OCI-LY7 (cell line): ENCODE measurements at regions not wholly inside any gene's neighbourhood (a gene's known extent, or its start where the extent isn't known, plus 50 kb on each side); places are given as distances from the start of the nearest gene placed in this dataset.

Source experiments
- EZH2phosphoT487 ChIP-seq: fragments of 200-600 bp; sonication (generic); IDR thresholded peaks from 2 replicates; pipeline ENCODE4 v1.6.1; 2018; ENCODE audit warnings: low read depth, borderline replicate concordance, mild to moderate bottlenecking, mixed run types, antibody characterized with exemption, low read length, moderate library complexity, mixed read lengths
- TF ChIP-seq, protein P1 (sequence below): fragments of 200-600 bp; sonication (generic); conservative IDR thresholded peaks from 2 replicates; pipeline ENCODE4 v1.5.1; 2014; ENCODE audit warnings: mild to moderate bottlenecking, antibody characterized with exemption, low read length, moderate library complexity, mixed read lengths

DNA sequence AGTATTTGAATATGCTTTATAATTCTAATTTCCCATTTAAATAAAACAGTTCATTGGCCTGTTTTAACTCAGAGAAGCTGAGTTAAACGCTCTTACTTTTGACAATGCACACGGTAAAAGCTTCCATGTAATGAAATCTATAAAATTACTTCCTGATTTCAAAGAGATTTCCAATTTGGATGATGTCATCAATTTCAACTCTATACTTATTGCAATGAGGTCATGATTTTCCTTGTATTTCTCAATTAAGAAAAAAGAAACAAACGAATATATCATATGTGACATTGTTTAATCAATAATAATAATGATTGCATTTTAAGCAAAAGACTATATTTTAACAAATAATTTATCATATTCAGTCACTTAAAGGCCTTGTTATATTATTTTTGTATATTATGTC lies 926.1 kb upstream of the MANEA start:
- no peak for TF ChIP-seq EZH2phosphoT487
- TF ChIP-seq, protein P1, sequence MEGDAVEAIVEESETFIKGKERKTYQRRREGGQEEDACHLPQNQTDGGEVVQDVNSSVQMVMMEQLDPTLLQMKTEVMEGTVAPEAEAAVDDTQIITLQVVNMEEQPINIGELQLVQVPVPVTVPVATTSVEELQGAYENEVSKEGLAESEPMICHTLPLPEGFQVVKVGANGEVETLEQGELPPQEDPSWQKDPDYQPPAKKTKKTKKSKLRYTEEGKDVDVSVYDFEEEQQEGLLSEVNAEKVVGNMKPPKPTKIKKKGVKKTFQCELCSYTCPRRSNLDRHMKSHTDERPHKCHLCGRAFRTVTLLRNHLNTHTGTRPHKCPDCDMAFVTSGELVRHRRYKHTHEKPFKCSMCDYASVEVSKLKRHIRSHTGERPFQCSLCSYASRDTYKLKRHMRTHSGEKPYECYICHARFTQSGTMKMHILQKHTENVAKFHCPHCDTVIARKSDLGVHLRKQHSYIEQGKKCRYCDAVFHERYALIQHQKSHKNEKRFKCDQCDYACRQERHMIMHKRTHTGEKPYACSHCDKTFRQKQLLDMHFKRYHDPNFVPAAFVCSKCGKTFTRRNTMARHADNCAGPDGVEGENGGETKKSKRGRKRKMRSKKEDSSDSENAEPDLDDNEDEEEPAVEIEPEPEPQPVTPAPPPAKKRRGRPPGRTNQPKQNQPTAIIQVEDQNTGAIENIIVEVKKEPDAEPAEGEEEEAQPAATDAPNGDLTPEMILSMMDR = no peak
